Ishikawa (cell line): ENCODE measurements at regions not wholly inside any gene's neighbourhood (a gene's known extent, or its start where the extent isn't known, plus 50 kb on each side); places are given as distances from the start of the nearest gene placed in this dataset.

Experiments
- CEBPB ChIP-seq: IDR thresholded peaks from 2 replicates; pipeline ENCODE4 v1.6.1; 2012
- CREB1 ChIP-seq: IDR thresholded peaks from 2 replicates; pipeline ENCODE4 v1.6.1; 2012; ENCODE audit warnings: low read depth
- EGR1 ChIP-seq: IDR thresholded peaks from 2 replicates; pipeline ENCODE4 v1.6.1; 2012
- EP300 ChIP-seq: IDR thresholded peaks from 2 replicates; pipeline ENCODE4 v1.6.1; 2012; ENCODE audit warnings: borderline replicate concordance
- FOXM1 ChIP-seq: IDR thresholded peaks from 2 replicates; pipeline ENCODE4 v1.6.1; 2012; ENCODE audit warnings: low read depth, borderline replicate concordance
- NFIC ChIP-seq: IDR thresholded peaks from 2 replicates; pipeline ENCODE4 v1.6.1; 2012
- RAD21 ChIP-seq: IDR thresholded peaks from 2 replicates; pipeline ENCODE4 v1.6.1; 2012; ENCODE audit warnings: low read depth
- REST ChIP-seq: IDR thresholded peaks from 2 replicates; pipeline ENCODE4 v1.6.1; 2012; ENCODE audit warnings: low read depth, mild to moderate bottlenecking
- TAF1 ChIP-seq: IDR thresholded peaks from 2 replicates; pipeline ENCODE4 v1.6.1; 2012; ENCODE audit warnings: low read depth, mild to moderate bottlenecking
- TCF12 ChIP-seq: IDR thresholded peaks from 2 replicates; pipeline ENCODE4 v1.6.1; 2012; ENCODE audit warnings: low read depth
- TEAD4 ChIP-seq: IDR thresholded peaks from 2 replicates; pipeline ENCODE4 v1.6.1; 2012
- YY1 ChIP-seq: IDR thresholded peaks from 2 replicates; pipeline ENCODE4 v1.6.1; 2012; ENCODE audit warnings: low read depth
- ZBTB7A ChIP-seq: IDR thresholded peaks from 2 replicates; pipeline ENCODE4 v1.6.1; 2012; ENCODE audit warnings: low read depth
- TF ChIP-seq, protein P1 (sequence below): IDR thresholded peaks from 2 replicates; pipeline ENCODE4 v1.6.1; 2012
- TF ChIP-seq, protein P2 (sequence below): IDR thresholded peaks from 2 replicates; pipeline ENCODE4 v1.6.1; 2012

GRCh38 chr13:59538512-59538911 is 625.2 kb downstream of the DIAPH3 start:
- TF ChIP-seq ZBTB7A (no peak), EP300 (no peak), TEAD4 (no peak), CEBPB (no peak), RAD21 (no peak), CREB1 (no peak), NFIC (no peak), TCF12 (no peak), REST (no peak), FOXM1 (no peak), EGR1 (no peak), TAF1 (no peak), YY1 (no peak)
- TF ChIP-seq, protein P1, sequence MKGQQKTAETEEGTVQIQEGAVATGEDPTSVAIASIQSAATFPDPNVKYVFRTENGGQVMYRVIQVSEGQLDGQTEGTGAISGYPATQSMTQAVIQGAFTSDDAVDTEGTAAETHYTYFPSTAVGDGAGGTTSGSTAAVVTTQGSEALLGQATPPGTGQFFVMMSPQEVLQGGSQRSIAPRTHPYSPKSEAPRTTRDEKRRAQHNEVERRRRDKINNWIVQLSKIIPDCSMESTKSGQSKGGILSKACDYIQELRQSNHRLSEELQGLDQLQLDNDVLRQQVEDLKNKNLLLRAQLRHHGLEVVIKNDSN = no peak
- TF ChIP-seq, protein P2, sequence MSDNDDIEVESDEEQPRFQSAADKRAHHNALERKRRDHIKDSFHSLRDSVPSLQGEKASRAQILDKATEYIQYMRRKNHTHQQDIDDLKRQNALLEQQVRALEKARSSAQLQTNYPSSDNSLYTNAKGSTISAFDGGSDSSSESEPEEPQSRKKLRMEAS = no peak

DNA sequence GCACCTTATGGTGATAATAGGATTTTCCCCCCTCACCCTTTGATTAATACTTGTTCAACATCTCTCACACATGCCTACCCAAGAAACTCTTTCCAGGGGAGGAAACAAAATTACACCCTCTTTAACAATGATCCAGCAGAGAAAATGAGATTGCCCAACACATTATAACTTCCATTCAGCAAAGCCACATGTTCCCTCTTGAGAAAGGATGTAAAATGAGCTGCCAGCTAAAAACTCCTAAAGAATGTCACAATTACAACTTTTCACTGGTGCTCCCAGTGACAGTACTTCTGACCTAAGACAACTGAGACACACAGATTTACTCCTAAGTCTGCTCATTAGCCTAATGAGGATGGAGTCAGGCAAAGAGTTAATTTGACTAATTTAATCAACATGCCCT is 621.4 kb downstream of the DIAPH3 start:
- TF ChIP-seq CREB1 (no peak), FOXM1 (no peak), REST (no peak), NFIC (no peak), EGR1 (no peak), TEAD4 (no peak), EP300 (no peak), ZBTB7A (no peak), YY1 (no peak)
- TF ChIP-seq, protein P2 = no peak
- TF ChIP-seq, protein P1 = no peak

GRCh38 chr13:59543418-59543817 is 620.3 kb downstream of the DIAPH3 start:
- TF ChIP-seq REST (no peak), TAF1 (no peak), TCF12 (no peak), RAD21 (no peak), TEAD4 (no peak), EGR1 (no peak), ZBTB7A (no peak), CREB1 (no peak), EP300 (no peak), YY1 (no peak)
- TF ChIP-seq, protein P1 = no peak

DNA sequence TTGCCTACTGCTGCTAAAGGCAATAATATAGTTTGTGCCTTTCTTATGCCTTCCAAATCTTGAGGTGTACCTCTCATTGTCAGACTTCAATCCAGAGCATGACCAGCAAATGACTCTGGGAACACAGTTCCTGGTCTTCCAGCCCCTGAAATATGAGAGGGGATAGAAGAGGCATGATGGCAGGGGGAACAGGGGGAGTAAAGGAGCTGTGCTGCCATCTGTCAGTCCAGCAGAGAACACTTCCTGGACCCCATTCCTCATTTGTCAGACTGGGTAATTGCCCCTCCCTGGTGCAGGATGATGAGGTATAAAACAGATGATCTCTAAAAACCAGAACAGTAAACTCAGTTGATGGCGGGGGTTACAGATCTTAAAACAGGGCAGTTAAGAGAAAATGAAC is 618.7 kb downstream of the DIAPH3 start:
- TF ChIP-seq, protein P2 = no peak
- no peak for TF ChIP-seq YY1
- TF ChIP-seq EGR1 = no peak
- no peak for TF ChIP-seq NFIC
- no peak for TF ChIP-seq CEBPB
- no peak for TF ChIP-seq EP300
- TF ChIP-seq CREB1 = no peak
- TF ChIP-seq ZBTB7A = no peak
- TF ChIP-seq RAD21 = no peak
- TF ChIP-seq TEAD4 = no peak
- TF ChIP-seq REST = no peak
- TF ChIP-seq, protein P1 = no peak
- TF ChIP-seq FOXM1 = no peak
- TF ChIP-seq TAF1 = no peak
- TF ChIP-seq TCF12 = no peak
